GM10266 (cell line): ENCODE measurements at regions not wholly inside any gene's neighbourhood (a gene's known extent, or its start where the extent isn't known, plus 50 kb on each side); places are given as distances from the start of the nearest gene placed in this dataset.

ENCODE experiments used
- DNase-seq: peaks from one replicate; pipeline ENCODE4 v3.0.0; 2012; ENCODE audit errors: extremely low spot score
- TF ChIP-seq, protein P1 (sequence below): IDR thresholded peaks from 2 replicates; pipeline ENCODE4 v1.5.1; 2012; ENCODE audit warnings: mild to moderate bottlenecking, low read depth; ENCODE audit not compliant: control insufficient read depth, insufficient read depth; ENCODE audit errors: missing control alignments

DNA sequence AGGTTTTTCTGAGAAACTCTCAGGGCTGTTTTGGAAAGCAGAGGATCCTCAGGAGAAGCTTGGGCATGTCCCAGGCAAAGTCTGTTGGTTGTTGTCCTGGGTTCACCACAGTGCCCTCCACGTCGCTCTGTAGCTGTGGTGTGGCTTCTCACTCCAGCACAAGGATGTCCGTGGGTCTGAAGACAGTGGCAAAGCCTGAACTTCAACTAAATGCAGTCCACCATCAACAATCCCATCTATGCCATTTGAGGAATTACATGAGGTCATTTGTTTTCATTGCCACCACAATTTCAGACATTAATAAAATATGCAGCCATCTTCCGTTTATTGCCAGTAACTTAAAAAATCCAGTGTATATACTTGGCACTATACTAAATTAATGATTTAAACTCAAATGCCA is 272.1 kb downstream of the LRIG3 start:
- no peak for DNase-seq
- TF ChIP-seq, protein P1, sequence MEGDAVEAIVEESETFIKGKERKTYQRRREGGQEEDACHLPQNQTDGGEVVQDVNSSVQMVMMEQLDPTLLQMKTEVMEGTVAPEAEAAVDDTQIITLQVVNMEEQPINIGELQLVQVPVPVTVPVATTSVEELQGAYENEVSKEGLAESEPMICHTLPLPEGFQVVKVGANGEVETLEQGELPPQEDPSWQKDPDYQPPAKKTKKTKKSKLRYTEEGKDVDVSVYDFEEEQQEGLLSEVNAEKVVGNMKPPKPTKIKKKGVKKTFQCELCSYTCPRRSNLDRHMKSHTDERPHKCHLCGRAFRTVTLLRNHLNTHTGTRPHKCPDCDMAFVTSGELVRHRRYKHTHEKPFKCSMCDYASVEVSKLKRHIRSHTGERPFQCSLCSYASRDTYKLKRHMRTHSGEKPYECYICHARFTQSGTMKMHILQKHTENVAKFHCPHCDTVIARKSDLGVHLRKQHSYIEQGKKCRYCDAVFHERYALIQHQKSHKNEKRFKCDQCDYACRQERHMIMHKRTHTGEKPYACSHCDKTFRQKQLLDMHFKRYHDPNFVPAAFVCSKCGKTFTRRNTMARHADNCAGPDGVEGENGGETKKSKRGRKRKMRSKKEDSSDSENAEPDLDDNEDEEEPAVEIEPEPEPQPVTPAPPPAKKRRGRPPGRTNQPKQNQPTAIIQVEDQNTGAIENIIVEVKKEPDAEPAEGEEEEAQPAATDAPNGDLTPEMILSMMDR: no peak

DNA sequence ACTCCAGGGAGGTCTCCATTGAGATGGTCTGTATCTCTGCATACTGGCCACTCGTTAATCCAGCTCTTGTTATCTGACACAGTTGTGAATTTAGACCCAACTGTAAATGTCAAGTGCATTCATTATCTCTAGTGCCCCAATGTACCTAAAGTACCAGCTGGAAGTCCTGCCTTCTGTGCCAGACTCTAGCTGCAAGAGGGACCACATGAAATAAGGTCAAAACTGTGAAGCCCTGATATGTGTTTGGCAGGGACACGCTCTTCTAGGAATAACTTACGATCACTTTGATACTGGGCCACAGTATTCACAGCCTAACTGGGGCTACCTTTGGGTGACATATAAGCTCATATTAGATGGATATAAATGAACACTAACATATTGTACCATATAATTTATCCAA is 268.5 kb downstream of the LRIG3 start:
- TF ChIP-seq, protein P1: no peak
- no peak for DNase-seq

DNA sequence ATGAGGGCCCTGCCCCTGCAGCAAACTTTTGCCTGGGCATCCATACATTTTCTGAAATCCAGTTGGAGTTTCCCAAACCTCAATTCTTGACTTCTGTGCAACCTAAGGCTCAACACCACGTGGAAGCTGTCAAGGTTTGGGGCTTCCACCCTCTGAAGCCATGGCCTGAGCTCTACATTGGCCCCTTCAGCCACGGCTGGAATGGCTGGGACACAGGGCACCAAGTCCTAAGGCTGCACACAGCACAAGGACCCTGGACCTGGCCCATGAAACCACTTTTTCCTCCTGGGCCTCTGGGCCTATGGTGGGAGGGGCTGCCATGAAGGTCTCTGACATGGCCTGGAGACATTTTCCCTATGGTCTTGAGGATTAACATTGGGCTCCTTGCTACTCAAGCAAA is 266.3 kb downstream of the LRIG3 start:
- TF ChIP-seq, protein P1: no peak
- DNase-seq: no peak

DNA sequence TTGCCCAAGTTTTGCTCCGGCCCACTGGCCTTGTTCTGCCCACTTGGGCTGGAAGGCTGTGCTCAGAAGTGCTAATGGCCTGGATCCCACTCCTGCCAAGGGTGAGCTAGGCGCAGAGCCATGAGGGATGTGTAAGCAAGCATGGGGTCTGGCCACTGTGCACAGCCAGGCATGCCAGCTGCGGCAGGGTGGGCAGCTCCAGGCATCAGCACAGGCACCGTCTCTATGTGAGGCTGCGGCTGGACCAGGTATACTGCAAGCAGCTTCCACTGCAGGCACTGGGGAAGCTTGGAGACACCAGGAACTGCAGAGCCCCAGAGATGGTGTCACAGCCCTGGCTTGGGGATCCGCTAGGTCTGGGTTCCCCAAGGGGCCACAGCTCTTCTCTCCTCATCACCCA is 264.9 kb downstream of the LRIG3 start:
- TF ChIP-seq, protein P1: no peak

DNA sequence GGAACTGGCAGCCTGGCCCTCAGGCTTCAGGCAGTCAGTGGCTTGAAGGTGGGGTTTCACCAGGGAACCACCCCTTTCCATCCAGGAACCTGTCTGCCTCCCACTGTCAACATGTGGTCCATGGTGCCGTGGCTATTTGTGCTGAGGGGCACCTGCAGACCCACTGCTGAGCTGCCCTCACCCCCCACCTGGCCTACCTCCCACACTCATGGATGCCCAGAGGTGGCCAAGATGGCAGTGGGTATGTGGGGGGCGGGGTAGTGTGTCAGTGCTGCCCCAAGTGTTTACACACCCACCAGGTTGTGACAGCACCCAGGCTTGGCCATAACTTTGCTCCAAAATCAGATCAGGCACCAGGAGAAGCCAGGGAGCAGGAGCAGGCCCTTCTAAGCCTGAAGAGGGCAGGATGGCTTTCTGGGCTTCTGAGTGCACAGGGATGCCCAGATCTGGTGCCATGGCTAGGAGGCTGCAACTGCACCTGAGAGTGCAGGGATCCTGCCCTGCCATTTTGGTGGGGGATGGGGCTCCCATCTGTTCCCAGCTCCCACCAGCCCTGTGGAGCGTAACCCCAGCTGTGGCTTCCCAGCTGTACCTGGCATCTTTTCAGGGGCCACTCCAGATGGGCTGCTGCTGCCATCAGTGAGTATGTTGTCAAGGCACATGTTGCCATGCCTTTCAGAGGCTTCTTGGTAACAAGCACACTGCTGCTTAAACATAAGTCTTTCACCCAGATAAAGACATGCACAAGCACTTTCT is 263.9 kb downstream of the LRIG3 start:
- no peak for DNase-seq
- TF ChIP-seq, protein P1: no peak

More for the DNA sequence above, 264.9 kb downstream of the LRIG3 start:
- DNase-seq: no peak

DNA sequence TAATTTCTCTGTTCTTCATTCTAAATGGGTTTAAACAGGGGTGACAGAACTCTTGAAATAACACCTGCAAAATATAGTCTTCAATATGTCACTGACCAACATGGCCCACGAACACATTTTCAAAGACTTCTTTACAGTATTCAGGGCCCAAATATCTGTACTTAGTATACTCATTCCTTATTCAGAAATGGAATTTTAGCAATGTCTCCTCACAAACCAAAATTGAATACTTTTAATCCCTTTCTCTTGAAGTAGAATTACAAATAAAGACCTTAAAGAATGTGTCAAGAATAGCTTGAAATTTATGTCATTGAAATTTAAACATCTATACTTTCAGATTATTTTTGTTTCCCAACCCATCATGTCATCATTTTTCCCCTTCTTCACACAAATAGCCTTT is 263.1 kb downstream of the LRIG3 start:
- DNase-seq: no peak
- TF ChIP-seq, protein P1: no peak

DNA sequence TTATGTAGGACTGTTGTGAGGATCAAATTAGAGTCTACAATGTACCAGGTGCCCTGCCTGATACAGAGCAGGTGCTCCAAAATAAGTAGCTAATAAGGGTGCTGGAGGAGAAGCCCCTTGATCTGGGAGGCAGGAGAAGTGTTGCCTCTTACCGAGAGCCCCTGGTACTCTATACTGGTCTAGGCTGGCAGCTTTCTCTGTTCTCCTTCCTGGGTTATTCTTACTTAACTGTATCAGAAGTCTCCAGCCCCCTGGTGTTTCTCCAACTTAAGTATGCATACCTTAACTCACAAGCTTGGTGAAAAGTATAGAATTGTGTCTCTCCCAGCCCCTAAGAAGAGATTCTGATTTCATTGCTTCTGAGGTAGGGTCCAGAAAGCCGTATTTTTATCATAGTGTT is 254.9 kb downstream of the LRIG3 start:
- no peak for DNase-seq
- TF ChIP-seq, protein P1: no peak
